ENCODE measurements at regions not wholly inside any gene's neighbourhood (a gene's known extent, or its start where the extent isn't known, plus 50 kb on each side); places are given as distances from the start of the nearest gene placed in this dataset.
"Not testable (repeated sequence)": the region's sequence is repeated elsewhere in the genome, so short reads cannot be mapped to it uniquely, and the experiment has no call there.

DNA sequence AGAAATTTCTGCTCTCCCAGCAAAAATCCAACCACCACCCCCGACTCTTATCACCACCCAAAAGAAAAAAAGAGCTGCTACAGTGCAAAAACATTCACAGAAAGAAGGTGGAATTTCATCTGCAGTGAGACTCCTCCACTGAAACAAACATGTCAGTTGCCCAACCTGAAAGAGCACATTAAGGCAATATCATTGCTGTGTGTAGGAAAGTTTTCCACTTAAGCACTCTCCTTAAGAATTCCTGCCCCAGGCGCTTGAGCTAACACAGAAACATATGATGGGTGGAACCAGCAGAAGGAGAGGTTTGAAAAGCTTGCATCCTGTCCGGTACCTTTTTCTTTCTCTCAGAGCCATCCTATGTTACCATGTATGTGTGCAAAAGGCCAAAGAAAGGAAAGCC is 200.8 kb upstream of the GADL1 start:
- TF ChIP-seq MYC (IDR thresholded peaks at IDR 0.05; ENCODE audit: low read depth, low read length), result no peak
- TF ChIP-seq, protein P1, sequence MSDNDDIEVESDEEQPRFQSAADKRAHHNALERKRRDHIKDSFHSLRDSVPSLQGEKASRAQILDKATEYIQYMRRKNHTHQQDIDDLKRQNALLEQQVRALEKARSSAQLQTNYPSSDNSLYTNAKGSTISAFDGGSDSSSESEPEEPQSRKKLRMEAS (IDR thresholded peaks at IDR 0.05; ENCODE audit: low read depth, low read length), result no peak
- TF ChIP-seq POLR2A (IDR thresholded peaks at IDR 0.05; ENCODE audit: extremely low read depth, insufficient read length), result no peak
- TF ChIP-seq, protein P2, sequence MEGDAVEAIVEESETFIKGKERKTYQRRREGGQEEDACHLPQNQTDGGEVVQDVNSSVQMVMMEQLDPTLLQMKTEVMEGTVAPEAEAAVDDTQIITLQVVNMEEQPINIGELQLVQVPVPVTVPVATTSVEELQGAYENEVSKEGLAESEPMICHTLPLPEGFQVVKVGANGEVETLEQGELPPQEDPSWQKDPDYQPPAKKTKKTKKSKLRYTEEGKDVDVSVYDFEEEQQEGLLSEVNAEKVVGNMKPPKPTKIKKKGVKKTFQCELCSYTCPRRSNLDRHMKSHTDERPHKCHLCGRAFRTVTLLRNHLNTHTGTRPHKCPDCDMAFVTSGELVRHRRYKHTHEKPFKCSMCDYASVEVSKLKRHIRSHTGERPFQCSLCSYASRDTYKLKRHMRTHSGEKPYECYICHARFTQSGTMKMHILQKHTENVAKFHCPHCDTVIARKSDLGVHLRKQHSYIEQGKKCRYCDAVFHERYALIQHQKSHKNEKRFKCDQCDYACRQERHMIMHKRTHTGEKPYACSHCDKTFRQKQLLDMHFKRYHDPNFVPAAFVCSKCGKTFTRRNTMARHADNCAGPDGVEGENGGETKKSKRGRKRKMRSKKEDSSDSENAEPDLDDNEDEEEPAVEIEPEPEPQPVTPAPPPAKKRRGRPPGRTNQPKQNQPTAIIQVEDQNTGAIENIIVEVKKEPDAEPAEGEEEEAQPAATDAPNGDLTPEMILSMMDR (IDR thresholded peaks at IDR 0.05; ENCODE audit: low read depth, low read length), result no peak
- no peak overlapping the region for H3K4me3 ChIP-seq (ENCODE audit: low read depth, low read length)
- DNase-seq (ENCODE audit: low read depth), result no peak

DNA sequence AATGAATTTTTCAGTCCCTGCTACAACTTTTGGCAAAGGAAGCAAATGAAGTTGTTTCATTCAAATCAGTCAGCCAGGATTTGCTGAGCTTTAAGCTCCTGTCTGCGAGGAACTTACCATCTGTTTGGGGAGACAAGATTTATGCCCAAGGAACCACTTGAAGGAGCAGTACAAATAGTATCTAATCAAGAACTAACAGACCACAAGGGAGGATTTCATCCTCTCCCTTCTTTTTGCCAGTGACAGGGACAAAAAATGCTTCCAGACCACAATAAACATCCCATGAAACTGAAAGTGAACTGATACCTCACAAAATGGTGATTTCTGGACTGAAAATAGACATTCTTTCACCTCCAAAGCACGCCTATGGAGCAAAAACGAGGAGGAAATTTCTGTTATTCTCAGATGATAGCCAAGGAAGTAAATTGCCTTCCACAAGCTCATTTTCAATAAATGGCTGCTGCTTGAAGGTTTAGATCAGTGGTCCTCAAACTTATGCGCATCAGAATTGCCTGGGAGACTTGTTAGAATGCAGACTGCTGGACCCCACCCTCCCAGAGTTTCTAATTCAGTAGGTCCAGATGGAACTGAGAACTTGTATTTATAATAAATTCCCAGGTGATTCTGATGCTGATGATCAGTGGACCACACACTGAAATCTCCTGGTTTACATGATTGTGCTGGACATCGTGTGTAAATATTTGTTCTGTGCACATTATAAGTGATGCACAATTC is 202.4 kb upstream of the GADL1 start:
- TF ChIP-seq MYC (IDR thresholded peaks at IDR 0.05; ENCODE audit: low read depth, low read length), result no peak
- TF ChIP-seq, protein P1 (IDR thresholded peaks at IDR 0.05; ENCODE audit: low read depth, low read length), result no peak
- TF ChIP-seq, protein P2 (IDR thresholded peaks at IDR 0.05; ENCODE audit: low read depth, low read length), result no peak
- no peak for TF ChIP-seq POLR2A (IDR thresholded peaks at IDR 0.05; ENCODE audit: extremely low read depth, insufficient read length)
- DNase-seq (ENCODE audit: low read depth), result no peak
- no peak overlapping the region for H3K4me3 ChIP-seq (ENCODE audit: low read depth, low read length)

DNA sequence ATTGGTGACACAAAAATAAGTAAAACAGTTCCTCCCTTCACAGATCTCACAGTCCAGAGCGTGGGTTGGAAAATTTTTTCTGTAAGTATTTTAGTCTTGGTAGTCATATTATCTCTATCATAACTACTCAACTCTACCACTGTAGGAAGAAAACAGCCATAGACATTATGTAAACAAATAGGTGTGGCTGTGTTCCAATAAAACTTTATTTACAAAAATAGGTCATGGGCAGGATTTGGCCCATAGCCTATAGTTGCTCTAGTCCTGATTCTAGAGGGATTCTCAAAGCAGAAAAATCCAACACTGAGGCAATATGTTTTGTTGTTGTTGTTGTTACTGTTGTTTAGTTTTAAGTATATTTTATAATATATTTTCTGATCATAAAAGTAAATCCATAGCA is 206.1 kb upstream of the GADL1 start:
- no peak for DNase-seq (ENCODE audit: low read depth)
- no peak for TF ChIP-seq POLR2A (IDR thresholded peaks at IDR 0.05; ENCODE audit: extremely low read depth, insufficient read length)
- no peak overlapping the region for H3K4me3 ChIP-seq (ENCODE audit: low read depth, low read length)

DNA sequence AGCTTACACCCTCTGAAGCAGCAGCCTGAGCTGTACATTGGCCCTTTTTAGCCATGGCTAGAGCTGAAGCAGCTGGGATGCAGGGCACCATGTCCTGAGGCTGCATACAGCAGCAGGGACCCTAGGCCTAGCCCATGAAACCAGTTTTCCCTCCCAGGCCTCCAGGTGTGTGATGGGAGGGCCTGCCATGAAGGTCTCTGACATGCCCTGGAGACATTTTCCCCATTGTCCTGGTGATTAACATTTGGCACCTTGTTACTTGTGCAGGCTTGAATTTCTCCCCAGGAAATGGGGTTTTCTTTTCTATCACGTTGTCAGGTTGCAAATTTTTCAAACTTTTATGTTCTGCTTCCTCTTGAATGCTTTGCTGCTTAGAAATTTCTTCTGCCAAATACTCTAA is 206.8 kb upstream of the GADL1 start:
- not testable (repeated sequence) for H3K4me3 ChIP-seq (ENCODE audit: low read depth, low read length); DNase-seq (ENCODE audit: low read depth)

DNA sequence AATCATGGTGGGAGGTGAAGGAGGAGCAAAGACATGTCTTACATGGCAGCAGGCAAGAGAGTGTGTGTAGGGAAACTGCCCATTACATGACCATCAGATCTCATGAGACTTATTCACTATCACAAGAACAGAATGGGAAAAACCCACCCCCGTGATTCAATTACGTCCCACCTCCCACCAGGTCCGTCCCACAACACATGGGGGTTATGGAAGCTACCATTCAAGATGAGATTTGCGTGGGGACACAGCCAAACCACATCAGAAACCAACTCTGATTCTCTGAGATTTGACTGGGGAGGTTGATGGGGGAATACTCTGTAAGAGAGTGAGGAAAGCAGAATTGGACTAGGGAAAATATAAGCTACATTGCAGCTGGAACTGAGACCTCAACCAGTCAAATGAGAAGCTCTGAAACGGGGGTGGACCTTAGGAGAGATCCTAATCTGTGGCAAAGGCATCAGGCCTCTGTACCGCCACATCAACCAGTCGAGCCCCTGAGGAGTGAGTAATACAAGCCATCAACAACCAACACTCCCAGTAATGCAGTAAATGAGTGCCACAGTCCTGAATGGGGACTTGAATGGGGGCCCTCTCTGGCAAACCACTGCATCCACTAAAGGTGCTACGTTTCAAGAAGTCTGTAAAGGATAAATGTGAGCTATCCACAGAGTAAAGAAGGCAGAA is 207.9 kb upstream of the GADL1 start:
- no peak for DNase-seq (ENCODE audit: low read depth)
- TF ChIP-seq MYC (IDR thresholded peaks at IDR 0.05; ENCODE audit: low read depth, low read length) (no peak), POLR2A (IDR thresholded peaks at IDR 0.05; ENCODE audit: extremely low read depth, insufficient read length) (no peak)
- TF ChIP-seq, protein P1 (IDR thresholded peaks at IDR 0.05; ENCODE audit: low read depth, low read length), result no peak
- TF ChIP-seq, protein P2 (IDR thresholded peaks at IDR 0.05; ENCODE audit: low read depth, low read length), result no peak
- H3K4me3 ChIP-seq (ENCODE audit: low read depth, low read length), result no peak overlapping the region

DNA sequence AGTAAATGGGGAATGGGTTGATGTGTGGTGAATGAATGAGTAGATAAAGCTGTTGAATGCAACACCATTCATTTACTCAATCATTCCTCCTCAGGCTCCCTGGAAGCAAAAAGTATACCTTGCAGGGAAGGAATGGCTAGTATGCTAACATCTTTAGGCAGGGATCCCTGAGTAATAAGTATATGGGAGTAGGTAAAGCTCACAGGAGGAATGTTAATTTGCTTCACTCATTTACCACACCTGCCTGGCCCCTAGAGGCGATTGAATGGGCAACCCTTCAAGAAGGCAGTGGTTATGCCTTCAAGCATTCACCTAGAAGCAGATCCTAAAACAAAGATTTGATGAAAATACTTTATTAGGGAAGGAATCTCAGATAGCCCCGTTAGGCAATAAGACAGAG is 208.7 kb upstream of the GADL1 start:
- no peak for DNase-seq (ENCODE audit: low read depth)
- H3K4me3 ChIP-seq (ENCODE audit: low read depth, low read length), result no peak overlapping the region
- TF ChIP-seq MYC (IDR thresholded peaks at IDR 0.05; ENCODE audit: low read depth, low read length), result no peak

DNA sequence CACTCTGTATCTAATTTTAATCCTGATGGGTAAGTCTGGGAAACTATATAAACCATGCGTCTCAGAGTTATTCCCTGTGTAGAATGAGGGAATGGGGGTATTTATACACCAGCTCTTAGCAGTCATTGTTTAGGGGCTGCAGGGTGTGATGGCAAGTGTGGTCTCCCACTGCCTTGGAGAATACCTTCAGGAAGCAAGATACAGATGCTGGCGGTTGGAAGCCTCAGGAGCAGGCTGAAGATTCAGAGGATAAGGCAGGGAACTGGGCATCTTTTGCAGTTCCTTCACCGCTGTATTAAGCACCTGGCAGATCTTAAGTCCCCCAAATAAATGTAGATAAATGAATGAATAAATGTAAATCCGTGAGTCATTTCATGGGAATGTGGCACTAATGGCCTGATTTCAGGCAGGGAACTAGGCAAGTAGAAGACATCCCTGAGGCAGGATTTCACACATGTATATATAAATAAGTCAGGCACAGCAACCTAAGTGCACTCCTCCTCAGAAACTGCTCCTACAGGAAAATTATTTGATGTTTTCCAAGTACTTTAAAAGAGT is 209.2 kb upstream of the GADL1 start:
- TF ChIP-seq MYC (IDR thresholded peaks at IDR 0.05; ENCODE audit: low read depth, low read length) (no peak), POLR2A (IDR thresholded peaks at IDR 0.05; ENCODE audit: extremely low read depth, insufficient read length) (no peak)
- TF ChIP-seq, protein P1 (IDR thresholded peaks at IDR 0.05; ENCODE audit: low read depth, low read length), result no peak
- TF ChIP-seq, protein P2 (IDR thresholded peaks at IDR 0.05; ENCODE audit: low read depth, low read length), result no peak
- DNase-seq (ENCODE audit: low read depth), result no peak
- no peak overlapping the region for H3K4me3 ChIP-seq (ENCODE audit: low read depth, low read length)
